Calu3 (cell line): ENCODE measurements at regions not wholly inside any gene's neighbourhood (a gene's known extent, or its start where the extent isn't known, plus 50 kb on each side); places are given as distances from the start of the nearest gene placed in this dataset.
"Not testable (repeated sequence)": the region's sequence is repeated elsewhere in the genome, so short reads cannot be mapped to it uniquely, and the experiment has no call there.

Experiments
- BruUV-seq: library from RNA; stranded (reverse); fragments of 400-500 nt; replicated peaks from 2 replicates; lab custom pipeline; 2021; lab: Mats Ljungman, UMichigan
- CTCF ChIA-PET: fragments of 300-600 bp; sonication (Branson Sonifier 250); formaldehyde crosslinking; loops from one replicate; lab custom pipeline; 2022; ENCODE audit warnings: antibody characterized with exemption; lab: Charles Lee
- DNase-seq: peaks from one replicate; pipeline ENCODE4 v3.0.0; 2022
- H3K27ac Mint-ChIP-seq: one replicate; pipeline ENCODE4 v1.8.0; 2022; ENCODE audit warnings: mixed read lengths; ENCODE audit not compliant: unreplicated experiment
- H3K27me3 Mint-ChIP-seq: one replicate; pipeline ENCODE4 v1.8.0; 2022; ENCODE audit warnings: mixed read lengths; ENCODE audit not compliant: unreplicated experiment
- H3K36me3 Mint-ChIP-seq: one replicate; pipeline ENCODE4 v1.8.0; 2022; ENCODE audit warnings: mild to moderate bottlenecking, moderate library complexity, mixed read lengths; ENCODE audit not compliant: insufficient read depth, unreplicated experiment
- H3K4me1 Mint-ChIP-seq: one replicate; pipeline ENCODE4 v1.8.0; 2022; ENCODE audit warnings: mild to moderate bottlenecking, low read depth, mixed read lengths; ENCODE audit not compliant: unreplicated experiment
- H3K4me3 Mint-ChIP-seq: one replicate; pipeline ENCODE4 v1.8.0; 2022; ENCODE audit warnings: mild to moderate bottlenecking, low read depth, moderate library complexity, mixed read lengths; ENCODE audit not compliant: unreplicated experiment
- H3K9me3 Mint-ChIP-seq: one replicate; pipeline ENCODE4 v1.8.0; 2022; ENCODE audit warnings: low read depth, mixed read lengths; ENCODE audit not compliant: unreplicated experiment
- intact Hi-C: fragments of 100-400 bp; cut with micrococcal nuclease; formaldehyde crosslinking; loops from one replicate; pipeline ENCODE4 v1.10.0; 2022; ENCODE audit not compliant: unreplicated experiment
- TF ChIP-seq, protein P1 (sequence below): fragments of 200-600 bp; IDR thresholded peaks from one replicate; pipeline ENCODE4 v1.8.0; 2022; ENCODE audit warnings: antibody characterized with exemption; ENCODE audit not compliant: unreplicated experiment

DNA sequence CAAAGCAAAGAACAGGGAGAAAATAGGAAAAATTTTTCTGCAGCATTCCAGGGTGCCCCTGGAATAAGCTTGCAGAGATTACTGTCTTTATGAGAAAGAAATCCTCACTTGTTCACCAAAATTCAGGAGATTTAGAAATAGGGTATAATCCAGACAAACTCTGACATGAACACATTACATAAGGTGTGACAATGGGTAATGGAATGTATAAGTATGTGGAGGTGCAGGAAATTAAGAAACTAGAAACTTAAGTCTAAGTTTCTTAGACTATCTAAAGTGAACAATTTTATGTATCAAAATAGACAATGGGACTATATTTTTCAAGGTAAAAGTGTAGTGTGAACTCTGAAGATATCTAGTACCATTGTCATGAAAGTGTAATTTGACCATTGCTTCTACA is 140.0 kb upstream of the KITLG start:
- CTCF ChIA-PET: no interaction called here
- Mint-ChIP-seq H3K27ac (no peak overlapping the region), H3K9me3 (no peaks in the 10 kb centered on the region)

DNA sequence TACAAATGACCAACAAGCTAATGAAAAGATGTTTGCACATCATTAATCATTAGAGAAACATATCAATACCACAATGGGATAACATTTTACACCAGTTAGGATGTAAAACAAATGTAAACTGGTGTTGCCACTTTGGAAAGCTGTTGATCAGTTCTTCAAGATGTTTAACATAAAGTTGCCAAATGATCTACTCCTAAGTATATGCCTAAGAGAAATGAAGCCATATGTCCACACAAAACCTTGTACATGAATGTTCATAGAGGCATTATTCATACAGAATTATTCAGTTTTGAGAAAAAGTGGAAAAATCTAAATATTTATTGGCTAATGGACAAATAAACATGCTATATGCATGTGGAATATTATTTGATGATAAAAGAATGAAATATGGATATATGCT is 136.9 kb upstream of the KITLG start:
- H3K4me1 Mint-ChIP-seq: peaks cover 7% of the 10 kb centered on the region
- BruUV-seq: no TSS peak
- H3K36me3 Mint-ChIP-seq: no peaks in the 10 kb centered on the region
- H3K27me3 Mint-ChIP-seq: no peaks in the 10 kb centered on the region
- no peak overlapping the region for H3K4me3 Mint-ChIP-seq
- intact Hi-C loops: no loop called here
- TF ChIP-seq, protein P1, sequence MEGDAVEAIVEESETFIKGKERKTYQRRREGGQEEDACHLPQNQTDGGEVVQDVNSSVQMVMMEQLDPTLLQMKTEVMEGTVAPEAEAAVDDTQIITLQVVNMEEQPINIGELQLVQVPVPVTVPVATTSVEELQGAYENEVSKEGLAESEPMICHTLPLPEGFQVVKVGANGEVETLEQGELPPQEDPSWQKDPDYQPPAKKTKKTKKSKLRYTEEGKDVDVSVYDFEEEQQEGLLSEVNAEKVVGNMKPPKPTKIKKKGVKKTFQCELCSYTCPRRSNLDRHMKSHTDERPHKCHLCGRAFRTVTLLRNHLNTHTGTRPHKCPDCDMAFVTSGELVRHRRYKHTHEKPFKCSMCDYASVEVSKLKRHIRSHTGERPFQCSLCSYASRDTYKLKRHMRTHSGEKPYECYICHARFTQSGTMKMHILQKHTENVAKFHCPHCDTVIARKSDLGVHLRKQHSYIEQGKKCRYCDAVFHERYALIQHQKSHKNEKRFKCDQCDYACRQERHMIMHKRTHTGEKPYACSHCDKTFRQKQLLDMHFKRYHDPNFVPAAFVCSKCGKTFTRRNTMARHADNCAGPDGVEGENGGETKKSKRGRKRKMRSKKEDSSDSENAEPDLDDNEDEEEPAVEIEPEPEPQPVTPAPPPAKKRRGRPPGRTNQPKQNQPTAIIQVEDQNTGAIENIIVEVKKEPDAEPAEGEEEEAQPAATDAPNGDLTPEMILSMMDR: no peak
- CTCF ChIA-PET: no interaction called here
- no peak overlapping the region for H3K27ac Mint-ChIP-seq
- H3K9me3 Mint-ChIP-seq: no peaks in the 10 kb centered on the region
- DNase-seq: no peak

More for the DNA sequence above, 140.0 kb upstream of the KITLG start:
- H3K27me3 Mint-ChIP-seq: no peaks in the 10 kb centered on the region
- H3K4me1 Mint-ChIP-seq: peaks cover 7% of the 10 kb centered on the region
- H3K36me3 Mint-ChIP-seq: no peaks in the 10 kb centered on the region
- DNase-seq: no peak
- TF ChIP-seq, protein P1: no peak
- no TSS peak for BruUV-seq
- no peak overlapping the region for H3K4me3 Mint-ChIP-seq
- intact Hi-C loops: no loop called here

DNA sequence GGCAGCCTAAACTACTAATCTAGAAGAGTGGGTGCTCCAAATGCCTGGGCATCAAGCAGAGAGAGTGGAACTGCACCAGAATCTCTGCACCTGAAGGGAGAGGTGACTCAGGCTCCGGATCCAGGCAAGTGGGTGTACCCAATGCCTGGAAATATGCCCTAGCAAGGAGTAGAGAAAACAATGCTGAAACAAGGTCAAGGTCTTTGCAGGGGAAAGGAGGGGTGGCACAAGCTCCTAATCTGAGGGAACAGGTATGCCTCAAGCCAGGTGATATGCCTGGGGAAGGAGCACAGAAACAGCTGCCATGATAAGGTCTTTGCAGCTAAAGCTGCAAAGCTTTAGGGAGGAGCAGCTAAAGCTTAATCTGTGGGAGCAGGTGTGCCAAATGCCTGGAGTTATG is 136.0 kb upstream of the KITLG start:
- no peak overlapping the region for H3K4me3 Mint-ChIP-seq
- DNase-seq: no peak
- intact Hi-C loops: no loop called here
- CTCF ChIA-PET: no interaction called here
- no peaks in the 10 kb centered on the region for H3K36me3 Mint-ChIP-seq
- TF ChIP-seq, protein P1: no peak
- BruUV-seq: no TSS peak
- peaks cover 7% of the 10 kb centered on the region for H3K4me1 Mint-ChIP-seq
- no peaks in the 10 kb centered on the region for H3K9me3 Mint-ChIP-seq
- H3K27me3 Mint-ChIP-seq: no peaks in the 10 kb centered on the region
- H3K27ac Mint-ChIP-seq: no peak overlapping the region

DNA sequence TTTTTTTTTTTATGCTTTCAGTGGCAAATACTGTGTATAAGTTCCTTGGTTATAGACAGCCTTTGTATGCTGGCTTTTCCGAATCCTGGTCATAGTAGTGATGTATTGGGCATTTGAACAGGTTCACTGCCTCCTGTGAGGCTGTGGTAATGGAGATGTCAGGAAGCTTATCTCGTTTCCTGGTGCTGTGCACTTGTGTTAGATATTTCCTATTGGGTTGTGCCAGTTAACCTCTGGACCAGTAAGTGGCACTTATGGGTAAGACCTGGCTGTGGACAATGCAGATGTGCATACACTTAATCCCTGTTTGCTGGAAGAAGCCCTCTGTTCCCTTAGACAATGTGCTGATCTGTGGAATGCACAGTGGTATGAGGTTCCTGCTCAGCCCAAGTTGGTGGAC is 135.4 kb upstream of the KITLG start:
- TF ChIP-seq, protein P1: no peak
- DNase-seq: no peak
- CTCF ChIA-PET: interaction anchor here (0.6 kb wide), 1 partner anchor 23 kb away, joined by 4 read pairs; no protein-coding TSS in a partner anchor
- H3K4me3 Mint-ChIP-seq: no peak overlapping the region
- peaks cover 7% of the 10 kb centered on the region for H3K4me1 Mint-ChIP-seq
- no peaks in the 10 kb centered on the region for H3K27me3 Mint-ChIP-seq
- no peak overlapping the region for H3K27ac Mint-ChIP-seq
- BruUV-seq: no TSS peak
- H3K9me3 Mint-ChIP-seq: no peaks in the 10 kb centered on the region
- intact Hi-C loops: no loop called here
- H3K36me3 Mint-ChIP-seq: no peaks in the 10 kb centered on the region

DNA sequence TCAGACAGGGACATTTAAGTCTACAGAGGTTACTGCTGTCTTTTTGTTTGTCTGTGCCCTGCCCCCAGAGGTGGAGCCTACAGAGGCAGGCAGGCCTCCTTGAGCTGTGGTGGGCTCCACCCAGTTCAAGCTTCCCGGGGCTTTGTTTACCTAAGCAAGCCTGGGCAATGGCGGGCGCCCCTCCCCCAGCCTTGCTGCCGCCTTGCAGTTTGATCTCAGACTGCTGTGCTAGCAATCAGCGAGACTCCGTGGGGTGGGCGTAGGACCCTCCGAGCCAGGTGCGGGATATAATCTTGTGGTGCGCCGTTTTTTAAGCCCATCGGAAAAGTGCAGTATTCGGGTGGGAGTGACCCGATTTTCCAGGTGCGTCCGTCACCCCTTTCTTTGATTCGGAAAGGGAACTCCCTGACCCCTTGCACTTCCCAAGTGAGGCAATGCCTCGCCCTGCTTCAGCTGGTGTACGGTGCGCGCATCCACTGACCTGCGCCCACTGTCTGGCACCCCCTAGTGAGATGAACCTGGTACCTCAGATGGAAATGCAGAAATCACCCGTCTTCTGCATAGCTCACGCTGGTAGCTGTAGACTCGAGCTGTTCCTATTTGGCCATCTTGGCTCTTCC is 134.1 kb upstream of the KITLG start:
- H3K9me3 Mint-ChIP-seq, H3K36me3 Mint-ChIP-seq, H3K4me1 Mint-ChIP-seq, CTCF ChIA-PET, H3K27me3 Mint-ChIP-seq, H3K4me3 Mint-ChIP-seq, BruUV-seq, H3K27ac Mint-ChIP-seq, intact Hi-C loops, DNase-seq: not testable (repeated sequence)
